LNCAP (cell line): ENCODE measurements at regions not wholly inside any gene's neighbourhood (a gene's known extent, or its start where the extent isn't known, plus 50 kb on each side); places are given as distances from the start of the nearest gene placed in this dataset.

Experiments
- CTCF ChIP-seq: fragments of 450-650 bp; IDR thresholded peaks from 2 replicates; pipeline ENCODE4 v1.5.1; 2017; ENCODE audit warnings: mild to moderate bottlenecking

- TF ChIP-seq CTCF: no peak
Measured at GRCh38 chr18:44048435-44048834, 632.3 kb upstream of the SETBP1 start.

GRCh38 chr18:44048846-44049245, 631.8 kb upstream of the SETBP1 start:
- no peak for TF ChIP-seq CTCF

- TF ChIP-seq CTCF: no peak
Measured at GRCh38 chr18:44051026-44051425, 629.7 kb upstream of the SETBP1 start.

- no peak for TF ChIP-seq CTCF
Measured at GRCh38 chr18:44054514-44054913, 626.2 kb upstream of the SETBP1 start.

GRCh38 chr18:44060197-44060596, 620.5 kb upstream of the SETBP1 start:
- no peak for TF ChIP-seq CTCF

- no peak for TF ChIP-seq CTCF
Measured at GRCh38 chr18:44061438-44061837, 619.2 kb upstream of the SETBP1 start.

GRCh38 chr18:44062345-44062744, 618.3 kb upstream of the SETBP1 start:
- no peak for TF ChIP-seq CTCF

- no peak for TF ChIP-seq CTCF
Measured at GRCh38 chr18:44065206-44065605, 615.5 kb upstream of the SETBP1 start.
